HG02884 (cell line): ENCODE measurements at regions not wholly inside any gene's neighbourhood (a gene's known extent, or its start where the extent isn't known, plus 50 kb on each side); places are given as distances from the start of the nearest gene placed in this dataset.

Experiments
- ATAC-seq: cut with Tn5 transposase; IDR thresholded peaks from one replicate; pipeline ENCODE4 v1.9.1; 2021; ENCODE audit warnings: mild to moderate bottlenecking, moderate library complexity; ENCODE audit not compliant: unreplicated experiment

GRCh38 chr16:79272141-79272577 is 328.4 kb downstream of the MAF start:
- no peak for ATAC-seq

GRCh38 chr16:79271583-79271982 is 329.0 kb downstream of the MAF start:
- no peak for ATAC-seq

- no peak for ATAC-seq
These were observed 330.5 kb downstream of the MAF start for GRCh38 chr16:79270011-79270410.

- peak; percentile 94 for ATAC-seq
These were observed 331.2 kb downstream of the MAF start for GRCh38 chr16:79269211-79269863.

- no peak for ATAC-seq
These were observed 332.8 kb downstream of the MAF start for GRCh38 chr16:79267781-79268180.

- ATAC-seq = no peak
These were observed 333.4 kb downstream of the MAF start for GRCh38 chr16:79267146-79267545.

GRCh38 chr16:79265701-79266100 is 334.8 kb downstream of the MAF start:
- no peak for ATAC-seq

- ATAC-seq = no peak
These were observed 335.3 kb downstream of the MAF start for GRCh38 chr16:79265196-79265595.

GRCh38 chr16:79264237-79265109 is 336.1 kb downstream of the MAF start:
- ATAC-seq = no peak

GRCh38 chr16:79263425-79263824 is 337.1 kb downstream of the MAF start:
- ATAC-seq = no peak
